Progenitor cell of endocrine pancreas (in vitro differentiated cells): ENCODE measurements at regions not wholly inside any gene's neighbourhood (a gene's known extent, or its start where the extent isn't known, plus 50 kb on each side); places are given as distances from the start of the nearest gene placed in this dataset.
A peak's percentile ranks its signal among the peaks of the same experiment; 100 is the strongest.

Experiments used
- DNase-seq: peaks from one replicate; pipeline ENCODE4 v3.0.0; 2021; ENCODE audit warnings: low spot score; ENCODE audit not compliant: unreplicated experiment
- H3K27ac Mint-ChIP-seq: 2 replicates; pipeline ENCODE4 v1.8.0; 2021; ENCODE audit warnings: mild to moderate bottlenecking, moderate library complexity, mixed read lengths
- H3K27me3 Mint-ChIP-seq: 2 replicates; pipeline ENCODE4 v1.8.0; 2021; ENCODE audit warnings: mixed read lengths
- H3K36me3 Mint-ChIP-seq: 2 replicates; pipeline ENCODE4 v1.8.0; 2022; ENCODE audit warnings: mixed read lengths; ENCODE audit not compliant: insufficient read depth
- H3K4me1 Mint-ChIP-seq: 2 replicates; pipeline ENCODE4 v1.8.0; 2021; ENCODE audit warnings: low read depth, mixed read lengths
- H3K4me3 Mint-ChIP-seq: 2 replicates; pipeline ENCODE4 v1.8.0; 2021; ENCODE audit warnings: low read depth, mild to moderate bottlenecking, moderate library complexity, mixed read lengths
- H3K9me3 Mint-ChIP-seq: 2 replicates; pipeline ENCODE4 v1.8.0; 2021; ENCODE audit warnings: low read depth, mixed read lengths
- CTCF ChIP-seq: fragments of 200-600 bp; sonication (generic); IDR thresholded peaks from one replicate; pipeline ENCODE4 v1.5.0; 2021; ENCODE audit warnings: antibody characterized with exemption, mild to moderate bottlenecking; ENCODE audit not compliant: unreplicated experiment

- Mint-ChIP-seq H3K36me3 (no peaks in the 10 kb centered on the region), H3K4me1 (peaks cover 14% of the 10 kb centered on the region), H3K27me3 (no peaks in the 10 kb centered on the region), H3K9me3 (no peaks in the 10 kb centered on the region), H3K4me3 (no peak overlapping the region), H3K27ac (peak overlapping the region; percentile 2)
- no peak for DNase-seq
- TF ChIP-seq CTCF = no peak
These were observed 142.1 kb upstream of the IPO9 start for GRCh38 chr1:201686714-201687455.

DNA sequence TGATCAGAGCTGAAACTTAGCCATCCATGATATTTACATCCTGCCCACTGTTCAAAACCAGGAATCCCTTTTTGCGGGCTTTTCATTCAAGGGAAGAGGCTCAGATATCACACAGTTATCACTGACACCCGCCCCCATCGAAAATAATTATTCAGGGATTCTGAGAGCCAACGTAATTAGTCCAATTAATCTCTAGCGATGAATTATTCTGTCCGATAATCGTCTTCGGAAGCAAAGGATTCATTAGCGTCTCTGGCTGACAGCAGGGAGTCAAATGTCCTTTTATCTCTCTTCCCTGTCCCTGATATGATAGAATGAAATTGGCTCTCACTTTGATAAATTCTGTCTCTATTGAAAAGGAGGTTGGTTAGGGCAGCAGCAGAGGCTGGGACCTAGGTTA, 140.4 kb upstream of the IPO9 start:
- Mint-ChIP-seq H3K36me3 (no peaks in the 10 kb centered on the region), H3K27ac (no peak overlapping the region), H3K4me3 (no peak overlapping the region), H3K27me3 (no peaks in the 10 kb centered on the region), H3K4me1 (peaks cover 14% of the 10 kb centered on the region), H3K9me3 (no peaks in the 10 kb centered on the region)
- no peak for TF ChIP-seq CTCF
- no peak for DNase-seq

DNA sequence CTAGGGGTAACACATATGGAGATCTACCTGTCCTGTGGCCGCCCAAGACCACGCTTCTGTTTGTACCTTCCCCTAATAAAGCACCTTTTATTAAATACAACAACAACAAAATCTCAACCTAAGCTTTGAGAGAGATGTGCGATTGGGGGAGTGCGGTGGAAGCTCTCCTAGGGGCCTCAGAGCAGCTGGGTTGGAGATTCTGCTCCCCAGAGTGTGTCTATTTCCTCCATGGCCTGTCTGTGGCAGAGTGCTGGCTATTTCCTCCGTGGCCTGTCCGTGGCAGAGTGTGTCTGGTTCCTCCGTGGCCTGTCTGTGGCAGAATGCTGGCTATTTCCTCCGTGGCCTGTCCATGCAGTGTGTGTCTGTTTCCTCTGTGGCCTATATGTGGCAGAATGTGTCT, 139.3 kb upstream of the IPO9 start:
- Mint-ChIP-seq H3K9me3 (no peaks in the 10 kb centered on the region), H3K4me3 (no peak overlapping the region), H3K36me3 (no peaks in the 10 kb centered on the region), H3K27me3 (no peaks in the 10 kb centered on the region), H3K27ac (no peak overlapping the region), H3K4me1 (peaks cover 15% of the 10 kb centered on the region)
- no peak for DNase-seq
- no peak for TF ChIP-seq CTCF

- no peaks in the 10 kb centered on the region for H3K27me3 Mint-ChIP-seq
- H3K4me1 Mint-ChIP-seq = peaks cover 15% of the 10 kb centered on the region
- DNase-seq = no peak
- H3K27ac Mint-ChIP-seq = no peak overlapping the region
- TF ChIP-seq CTCF = no peak
- H3K4me3 Mint-ChIP-seq = no peak overlapping the region
- no peaks in the 10 kb centered on the region for H3K36me3 Mint-ChIP-seq
- no peaks in the 10 kb centered on the region for H3K9me3 Mint-ChIP-seq
These were observed 138.4 kb upstream of the IPO9 start for GRCh38 chr1:201690528-201690927.

DNA sequence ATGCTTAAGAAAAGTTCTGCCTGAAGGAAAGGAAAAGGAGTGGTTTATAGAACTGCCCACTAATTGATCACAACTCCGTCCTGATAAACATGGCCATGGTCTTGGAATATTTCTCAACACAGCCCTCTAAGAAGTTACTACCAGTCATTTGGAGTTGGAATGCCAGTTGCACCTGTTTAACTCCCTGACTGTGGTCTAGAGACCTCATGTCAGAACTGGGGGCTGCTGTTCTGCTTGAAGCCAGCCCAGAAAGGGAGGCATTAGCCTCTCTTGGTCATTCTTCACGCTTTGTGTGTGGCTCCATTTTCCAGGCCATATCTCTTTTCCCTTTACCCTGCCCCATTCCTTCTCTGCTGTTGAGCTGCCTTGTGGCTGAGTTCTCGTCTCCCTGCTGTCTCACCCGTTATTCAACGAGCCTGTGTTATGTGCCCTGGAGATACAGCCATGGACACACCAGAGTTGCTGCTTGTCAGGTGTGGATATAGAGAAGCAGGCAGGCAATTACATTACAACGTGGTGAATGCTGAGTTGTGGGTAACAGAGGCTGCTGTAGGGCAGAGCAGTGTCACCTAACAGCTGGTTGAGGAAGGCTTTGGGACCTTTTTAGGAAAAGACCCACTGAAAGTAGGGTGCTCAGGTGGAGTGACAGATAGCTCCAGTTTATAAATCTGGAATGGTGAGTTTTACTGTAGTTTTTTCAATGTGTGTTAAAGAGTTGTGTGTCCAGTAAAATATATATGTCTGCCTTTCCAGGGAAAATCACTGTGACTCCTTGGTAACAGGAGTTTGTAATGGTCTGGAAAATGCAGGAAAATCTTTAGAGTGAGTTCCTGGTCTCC, 137.0 kb upstream of the IPO9 start:
- Mint-ChIP-seq H3K9me3 (no peaks in the 10 kb centered on the region), H3K4me3 (no peak overlapping the region), H3K36me3 (no peaks in the 10 kb centered on the region), H3K4me1 (peaks cover 6% of the 10 kb centered on the region), H3K27ac (no peak overlapping the region), H3K27me3 (no peaks in the 10 kb centered on the region)
- no peak for TF ChIP-seq CTCF
- no peak for DNase-seq
